ENCODE measurements at regions not wholly inside any gene's neighbourhood (a gene's known extent, or its start where the extent isn't known, plus 50 kb on each side); places are given as distances from the start of the nearest gene placed in this dataset.

DNA sequence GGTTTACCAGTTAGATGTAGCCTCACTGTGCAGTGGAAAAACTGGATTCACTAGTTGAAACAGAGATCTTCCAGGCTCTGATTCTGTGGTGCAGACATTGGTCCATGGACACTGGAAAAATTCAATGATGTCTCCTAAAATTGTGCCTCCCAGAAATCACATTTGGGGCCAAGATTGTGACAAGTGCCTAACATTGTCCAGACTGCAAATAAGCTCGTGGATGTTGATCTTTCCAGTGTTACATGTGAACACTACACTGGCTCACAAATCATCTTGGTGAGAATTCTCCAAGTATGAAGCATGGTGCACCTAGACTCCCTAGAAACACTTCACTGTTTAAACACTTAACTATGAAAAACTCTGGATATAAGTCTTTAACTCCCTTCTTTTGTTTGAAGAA, 140.4 kb downstream of the HAO1 start:
- TF ChIP-seq, protein P1, sequence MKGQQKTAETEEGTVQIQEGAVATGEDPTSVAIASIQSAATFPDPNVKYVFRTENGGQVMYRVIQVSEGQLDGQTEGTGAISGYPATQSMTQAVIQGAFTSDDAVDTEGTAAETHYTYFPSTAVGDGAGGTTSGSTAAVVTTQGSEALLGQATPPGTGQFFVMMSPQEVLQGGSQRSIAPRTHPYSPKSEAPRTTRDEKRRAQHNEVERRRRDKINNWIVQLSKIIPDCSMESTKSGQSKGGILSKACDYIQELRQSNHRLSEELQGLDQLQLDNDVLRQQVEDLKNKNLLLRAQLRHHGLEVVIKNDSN (IDR thresholded peaks at IDR 0.05) = no peak
- TF ChIP-seq, protein P2, sequence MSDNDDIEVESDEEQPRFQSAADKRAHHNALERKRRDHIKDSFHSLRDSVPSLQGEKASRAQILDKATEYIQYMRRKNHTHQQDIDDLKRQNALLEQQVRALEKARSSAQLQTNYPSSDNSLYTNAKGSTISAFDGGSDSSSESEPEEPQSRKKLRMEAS (IDR thresholded peaks at IDR 0.05) = no peak
- TF ChIP-seq CREB1 (IDR thresholded peaks at IDR 0.05; ENCODE audit: low read depth) = no peak
- TF ChIP-seq TEAD4 (IDR thresholded peaks at IDR 0.05) = no peak
- TF ChIP-seq EGR1 (IDR thresholded peaks at IDR 0.05) = no peak
- TF ChIP-seq, protein P3, sequence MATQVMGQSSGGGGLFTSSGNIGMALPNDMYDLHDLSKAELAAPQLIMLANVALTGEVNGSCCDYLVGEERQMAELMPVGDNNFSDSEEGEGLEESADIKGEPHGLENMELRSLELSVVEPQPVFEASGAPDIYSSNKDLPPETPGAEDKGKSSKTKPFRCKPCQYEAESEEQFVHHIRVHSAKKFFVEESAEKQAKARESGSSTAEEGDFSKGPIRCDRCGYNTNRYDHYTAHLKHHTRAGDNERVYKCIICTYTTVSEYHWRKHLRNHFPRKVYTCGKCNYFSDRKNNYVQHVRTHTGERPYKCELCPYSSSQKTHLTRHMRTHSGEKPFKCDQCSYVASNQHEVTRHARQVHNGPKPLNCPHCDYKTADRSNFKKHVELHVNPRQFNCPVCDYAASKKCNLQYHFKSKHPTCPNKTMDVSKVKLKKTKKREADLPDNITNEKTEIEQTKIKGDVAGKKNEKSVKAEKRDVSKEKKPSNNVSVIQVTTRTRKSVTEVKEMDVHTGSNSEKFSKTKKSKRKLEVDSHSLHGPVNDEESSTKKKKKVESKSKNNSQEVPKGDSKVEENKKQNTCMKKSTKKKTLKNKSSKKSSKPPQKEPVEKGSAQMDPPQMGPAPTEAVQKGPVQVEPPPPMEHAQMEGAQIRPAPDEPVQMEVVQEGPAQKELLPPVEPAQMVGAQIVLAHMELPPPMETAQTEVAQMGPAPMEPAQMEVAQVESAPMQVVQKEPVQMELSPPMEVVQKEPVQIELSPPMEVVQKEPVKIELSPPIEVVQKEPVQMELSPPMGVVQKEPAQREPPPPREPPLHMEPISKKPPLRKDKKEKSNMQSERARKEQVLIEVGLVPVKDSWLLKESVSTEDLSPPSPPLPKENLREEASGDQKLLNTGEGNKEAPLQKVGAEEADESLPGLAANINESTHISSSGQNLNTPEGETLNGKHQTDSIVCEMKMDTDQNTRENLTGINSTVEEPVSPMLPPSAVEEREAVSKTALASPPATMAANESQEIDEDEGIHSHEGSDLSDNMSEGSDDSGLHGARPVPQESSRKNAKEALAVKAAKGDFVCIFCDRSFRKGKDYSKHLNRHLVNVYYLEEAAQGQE (IDR thresholded peaks at IDR 0.05; ENCODE audit: low read depth) = no peak
- TF ChIP-seq CEBPB (IDR thresholded peaks at IDR 0.05) = no peak
- TF ChIP-seq EP300 (IDR thresholded peaks at IDR 0.05; ENCODE audit: borderline replicate concordance) = no peak
- TF ChIP-seq RAD21 (IDR thresholded peaks at IDR 0.05; ENCODE audit: low read depth) = no peak
- TF ChIP-seq YY1 (IDR thresholded peaks at IDR 0.05; ENCODE audit: low read depth) = no peak
- no peak for TF ChIP-seq TCF12 (IDR thresholded peaks at IDR 0.05; ENCODE audit: low read depth)
- no peak for TF ChIP-seq NFIC (IDR thresholded peaks at IDR 0.05)
- TF ChIP-seq FOXM1 (IDR thresholded peaks at IDR 0.05; ENCODE audit: borderline replicate concordance, low read depth) = no peak
- TF ChIP-seq TAF1 (IDR thresholded peaks at IDR 0.05; ENCODE audit: low read depth) = no peak
- no peak for TF ChIP-seq ZBTB7A (IDR thresholded peaks at IDR 0.05; ENCODE audit: low read depth)

DNA sequence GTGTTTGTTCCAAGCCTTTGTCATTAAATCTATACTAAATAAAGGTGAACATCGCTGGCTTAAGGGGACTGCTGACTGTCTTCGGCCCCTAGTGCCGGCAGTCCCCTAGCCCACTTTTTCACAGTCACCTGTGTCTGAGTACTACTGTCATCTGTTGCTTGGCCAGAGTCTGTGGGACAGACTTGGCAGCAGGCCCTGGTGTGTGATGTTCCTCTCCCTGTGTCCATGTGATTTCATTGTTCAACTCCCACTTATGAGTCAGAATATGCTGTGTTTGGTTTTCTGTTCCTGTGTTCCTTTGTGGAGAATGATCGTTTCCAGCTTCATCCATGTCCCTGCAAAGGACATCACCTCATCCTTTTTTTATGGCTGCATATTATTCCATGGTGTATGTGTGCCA, 133.4 kb downstream of the HAO1 start:
- TF ChIP-seq FOXM1 (IDR thresholded peaks at IDR 0.05; ENCODE audit: borderline replicate concordance, low read depth) (no peak), TEAD4 (IDR thresholded peaks at IDR 0.05) (no peak), EGR1 (IDR thresholded peaks at IDR 0.05) (no peak), CREB1 (IDR thresholded peaks at IDR 0.05; ENCODE audit: low read depth) (no peak), EP300 (IDR thresholded peaks at IDR 0.05; ENCODE audit: borderline replicate concordance) (no peak), RAD21 (IDR thresholded peaks at IDR 0.05; ENCODE audit: low read depth) (no peak), TAF1 (IDR thresholded peaks at IDR 0.05; ENCODE audit: low read depth) (no peak), NFIC (IDR thresholded peaks at IDR 0.05) (no peak), YY1 (IDR thresholded peaks at IDR 0.05; ENCODE audit: low read depth) (no peak), ZBTB7A (IDR thresholded peaks at IDR 0.05; ENCODE audit: low read depth) (no peak), CEBPB (IDR thresholded peaks at IDR 0.05) (no peak)
- TF ChIP-seq, protein P3 (IDR thresholded peaks at IDR 0.05; ENCODE audit: low read depth) = no peak
- TF ChIP-seq, protein P1 (IDR thresholded peaks at IDR 0.05) = no peak
- TF ChIP-seq, protein P2 (IDR thresholded peaks at IDR 0.05) = no peak

DNA sequence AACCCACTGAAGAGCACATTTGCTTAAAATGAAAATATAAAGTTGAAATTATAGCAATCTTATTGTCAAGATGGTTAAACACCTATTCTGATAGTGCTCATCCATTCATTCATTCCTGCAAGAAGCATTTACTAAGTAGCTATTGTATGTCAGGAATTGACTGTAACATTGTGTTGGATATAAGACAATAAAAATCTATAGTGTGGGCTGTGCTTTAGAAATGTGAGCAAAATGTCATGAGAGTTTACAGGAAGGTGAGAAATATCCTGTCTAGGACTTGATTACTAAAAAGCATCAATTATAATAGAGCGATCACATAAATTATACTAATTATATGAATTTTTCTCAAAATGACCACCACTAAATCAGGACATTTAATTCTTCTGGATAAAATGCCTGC, 123.0 kb downstream of the HAO1 start:
- TF ChIP-seq, protein P1 (IDR thresholded peaks at IDR 0.05) = no peak
- no peak for TF ChIP-seq YY1 (IDR thresholded peaks at IDR 0.05; ENCODE audit: low read depth)

DNA sequence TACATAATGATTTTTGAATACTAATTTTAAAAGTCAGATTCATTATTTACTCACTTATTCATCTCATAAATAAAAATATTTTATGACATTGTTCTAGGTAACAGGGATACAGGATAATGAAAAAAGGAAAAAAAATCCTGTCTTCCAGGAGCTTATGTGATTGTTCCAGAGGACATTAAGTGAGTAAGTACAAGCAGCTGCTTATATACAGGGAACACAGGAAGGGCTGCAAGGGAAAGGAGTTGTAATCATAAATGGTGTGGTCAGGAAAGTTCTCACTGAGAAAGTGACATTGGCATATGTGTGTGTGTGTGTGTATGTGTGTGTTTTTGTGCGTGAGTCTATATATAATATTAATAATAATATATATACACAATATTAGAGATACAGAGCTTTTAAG, 121.8 kb downstream of the HAO1 start:
- TF ChIP-seq FOXM1 (IDR thresholded peaks at IDR 0.05; ENCODE audit: borderline replicate concordance, low read depth) = no peak
- no peak for TF ChIP-seq RAD21 (IDR thresholded peaks at IDR 0.05; ENCODE audit: low read depth)

DNA sequence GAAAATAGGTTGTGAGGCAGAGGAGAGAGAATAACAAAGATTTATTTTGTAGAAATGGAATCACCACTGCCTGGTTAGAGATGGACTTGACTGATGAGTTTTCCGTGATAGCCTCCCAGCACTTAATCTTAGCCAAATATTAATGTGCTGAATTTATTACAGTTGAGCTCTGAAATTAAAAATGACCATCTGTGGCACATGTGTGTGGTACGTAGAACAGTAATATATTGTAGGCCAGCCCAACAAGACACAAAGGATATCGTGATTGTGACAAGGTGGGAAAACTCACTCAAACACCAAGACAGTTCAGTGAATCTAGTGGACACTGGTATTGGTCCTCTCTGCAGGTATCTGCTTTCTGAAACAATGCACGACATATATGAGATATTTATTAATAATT, 119.4 kb downstream of the HAO1 start:
- no peak for TF ChIP-seq CEBPB (IDR thresholded peaks at IDR 0.05)
- TF ChIP-seq CREB1 (IDR thresholded peaks at IDR 0.05; ENCODE audit: low read depth) = no peak
- TF ChIP-seq, protein P2 (IDR thresholded peaks at IDR 0.05) = no peak

DNA sequence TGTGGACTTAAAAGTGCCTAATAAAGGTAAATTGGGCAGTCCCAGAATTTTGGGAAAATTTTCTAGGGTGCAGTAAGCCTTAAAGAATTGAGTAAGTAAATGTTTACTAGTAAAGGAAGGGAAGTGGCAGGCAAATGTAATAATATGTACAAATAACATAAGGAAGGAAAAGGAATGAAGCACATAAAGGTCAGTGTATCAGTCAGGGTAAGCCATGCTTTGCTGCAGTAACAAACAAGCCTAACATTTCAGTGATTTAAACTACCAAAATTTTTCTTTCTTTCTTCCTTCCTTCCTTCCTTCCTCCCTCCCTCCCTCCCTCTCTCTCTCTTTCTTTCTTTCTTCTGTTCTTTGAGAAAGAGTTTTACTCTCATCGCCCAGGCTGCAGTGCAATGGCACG, 117.5 kb downstream of the HAO1 start:
- no peak for TF ChIP-seq TCF12 (IDR thresholded peaks at IDR 0.05; ENCODE audit: low read depth)
- TF ChIP-seq FOXM1 (IDR thresholded peaks at IDR 0.05; ENCODE audit: borderline replicate concordance, low read depth) = no peak
- TF ChIP-seq, protein P1 (IDR thresholded peaks at IDR 0.05) = no peak
- no peak for TF ChIP-seq NFIC (IDR thresholded peaks at IDR 0.05)
- no peak for TF ChIP-seq YY1 (IDR thresholded peaks at IDR 0.05; ENCODE audit: low read depth)
- TF ChIP-seq TAF1 (IDR thresholded peaks at IDR 0.05; ENCODE audit: low read depth) = no peak
- TF ChIP-seq EGR1 (IDR thresholded peaks at IDR 0.05) = no peak
- no peak for TF ChIP-seq ZBTB7A (IDR thresholded peaks at IDR 0.05; ENCODE audit: low read depth)
- TF ChIP-seq TEAD4 (IDR thresholded peaks at IDR 0.05) = no peak
- no peak for TF ChIP-seq RAD21 (IDR thresholded peaks at IDR 0.05; ENCODE audit: low read depth)
- no peak for TF ChIP-seq CREB1 (IDR thresholded peaks at IDR 0.05; ENCODE audit: low read depth)
- TF ChIP-seq, protein P3 (IDR thresholded peaks at IDR 0.05; ENCODE audit: low read depth) = no peak
- TF ChIP-seq EP300 (IDR thresholded peaks at IDR 0.05; ENCODE audit: borderline replicate concordance) = no peak
- TF ChIP-seq, protein P2 (IDR thresholded peaks at IDR 0.05) = no peak
- no peak for TF ChIP-seq CEBPB (IDR thresholded peaks at IDR 0.05)
